Eye (tissue), 1 donor: ENCODE measurements at regions not wholly inside any gene's neighbourhood (a gene's known extent, or its start where the extent isn't known, plus 50 kb on each side); places are given as distances from the start of the nearest gene placed in this dataset.
"Not testable (repeated sequence)": the region's sequence is repeated elsewhere in the genome, so short reads cannot be mapped to it uniquely, and the experiment has no call there.

Source experiments
- DNase-seq: peaks from one replicate; pipeline ENCODE4 v3.0.0-alpha.2; 2015

GRCh38 chr11:15300341-15300740 is 185.6 kb downstream of the INSC start:
- peak; percentile 51 for DNase-seq

- peak; percentile 64 for DNase-seq
Measured at GRCh38 chr11:15307619-15308024, 192.9 kb downstream of the INSC start.

GRCh38 chr11:15308840-15309239 is 194.1 kb downstream of the INSC start:
- no peak for DNase-seq

GRCh38 chr11:15309296-15309695 is 194.6 kb downstream of the INSC start:
- DNase-seq, result no peak

- DNase-seq, result no peak
Measured at GRCh38 chr11:15313862-15314261, 199.1 kb downstream of the INSC start.

- no peak for DNase-seq
Measured at GRCh38 chr11:15318814-15319213, 204.1 kb downstream of the INSC start.

GRCh38 chr11:15326520-15326919 is 211.8 kb downstream of the INSC start:
- no peak for DNase-seq

GRCh38 chr11:15327786-15328231 is 213.1 kb downstream of the INSC start:
- DNase-seq, result peak; percentile 89

GRCh38 chr11:15333407-15333806 is 218.7 kb downstream of the INSC start:
- no peak for DNase-seq

GRCh38 chr11:15334766-15335165 is 220.0 kb downstream of the INSC start:
- DNase-seq, result peak; percentile 43

- DNase-seq, result no peak
Measured at GRCh38 chr11:15336021-15336420, 221.3 kb downstream of the INSC start.

GRCh38 chr11:15339302-15339701 is 224.6 kb downstream of the INSC start:
- DNase-seq, result no peak

GRCh38 chr11:15341587-15341986 is 226.9 kb downstream of the INSC start:
- no peak for DNase-seq

- no peak for DNase-seq
Measured at GRCh38 chr11:15342163-15342562, 227.4 kb downstream of the INSC start.

- DNase-seq, result no peak
Measured at GRCh38 chr11:15346907-15347306, 232.2 kb downstream of the INSC start.

- no peak for DNase-seq
Measured at GRCh38 chr11:15347969-15348734, 233.4 kb downstream of the INSC start.

- DNase-seq, result no peak
Measured at GRCh38 chr11:15349413-15349812, 234.7 kb downstream of the INSC start.

- DNase-seq, result no peak
Measured at GRCh38 chr11:15361316-15361715, 246.6 kb downstream of the INSC start.

GRCh38 chr11:15365286-15365685 is 250.6 kb downstream of the INSC start:
- not testable (repeated sequence) for DNase-seq

GRCh38 chr11:15367695-15368094 is 253.0 kb downstream of the INSC start:
- no peak for DNase-seq

- no peak for DNase-seq
Measured at GRCh38 chr11:15370495-15371147, 255.9 kb downstream of the INSC start.

GRCh38 chr11:15371533-15371932 is 256.8 kb downstream of the INSC start:
- DNase-seq, result no peak

- DNase-seq, result no peak
Measured at GRCh38 chr11:15374418-15374817, 259.7 kb downstream of the INSC start.

GRCh38 chr11:15378941-15379340 is 264.2 kb downstream of the INSC start:
- no peak for DNase-seq
